Left ventricle myocardium inferior (tissue), 1 donor: ENCODE measurements at regions not wholly inside any gene's neighbourhood (a gene's known extent, or its start where the extent isn't known, plus 50 kb on each side); places are given as distances from the start of the nearest gene placed in this dataset.

Source experiments
- DNase-seq: peaks from one replicate; pipeline ENCODE4 v3.0.0-alpha.2; 2020
- H3K27ac ChIP-seq: fragments of 200-600 bp; replicated peaks from 2 replicates; pipeline ENCODE4 v1.8.0; 2021
- H3K27me3 ChIP-seq: fragments of 200-600 bp; 2 replicates; pipeline ENCODE4 v1.8.0; 2021; ENCODE audit warnings: low read depth
- H3K36me3 ChIP-seq: fragments of 200-600 bp; 2 replicates; pipeline ENCODE4 v1.8.0; 2021
- H3K4me1 ChIP-seq: fragments of 200-600 bp; 2 replicates; pipeline ENCODE4 v1.8.0; 2021
- H3K4me3 ChIP-seq: fragments of 200-600 bp; 2 replicates; pipeline ENCODE4 v1.8.0; 2021; ENCODE audit warnings: mild to moderate bottlenecking, moderate library complexity
- H3K9me3 ChIP-seq: fragments of 200-600 bp; replicated peaks from 2 replicates; pipeline ENCODE4 v1.8.0; 2021
- CTCF ChIP-seq: fragments of 200-600 bp; IDR thresholded peaks from 2 replicates; pipeline ENCODE4 v1.8.0; 2021; ENCODE audit warnings: antibody characterized with exemption, mild to moderate bottlenecking, borderline replicate concordance
- intact Hi-C: fragments of 100-400 bp; cut with micrococcal nuclease; formaldehyde crosslinking; loops from one replicate; pipeline ENCODE4 v1.11.0; 2022
- donor health status: DM: no; HTN: yes; CAD: no; lungs with severe emphysema.

- no peak overlapping the region for H3K4me3 ChIP-seq
- H3K27ac ChIP-seq: no peak overlapping the region
- intact Hi-C loops: no loop called here
- no peaks in the 10 kb centered on the region for H3K4me1 ChIP-seq
- peaks cover 35% of the 10 kb centered on the region for H3K27me3 ChIP-seq
- no peaks in the 10 kb centered on the region for H3K36me3 ChIP-seq
- no peak for TF ChIP-seq CTCF
- no peak for DNase-seq
- H3K9me3 ChIP-seq: no peaks in the 10 kb centered on the region
Measured at GRCh38 chr10:117449636-117450035, 74.4 kb upstream of the PDZD8 start.

GRCh38 chr10:117448802-117449201 is 73.6 kb upstream of the PDZD8 start:
- DNase-seq: no peak
- intact Hi-C loops: no loop called here
- Histone ChIP-seq H3K27me3 (peaks cover 31% of the 10 kb centered on the region), H3K4me1 (no peaks in the 10 kb centered on the region), H3K27ac (no peak overlapping the region), H3K36me3 (no peaks in the 10 kb centered on the region), H3K4me3 (no peak overlapping the region), H3K9me3 (no peaks in the 10 kb centered on the region)
- TF ChIP-seq CTCF: no peak

GRCh38 chr10:117445992-117446391 is 70.8 kb upstream of the PDZD8 start:
- TF ChIP-seq CTCF: no peak
- H3K9me3 ChIP-seq: no peaks in the 10 kb centered on the region
- H3K27me3 ChIP-seq: peaks cover 33% of the 10 kb centered on the region
- intact Hi-C loops: no loop called here
- DNase-seq: no peak
- no peaks in the 10 kb centered on the region for H3K36me3 ChIP-seq
- H3K4me1 ChIP-seq: peaks cover 7% of the 10 kb centered on the region
- no peak overlapping the region for H3K4me3 ChIP-seq
- H3K27ac ChIP-seq: no peak overlapping the region

GRCh38 chr10:117444497-117445040 is 69.3 kb upstream of the PDZD8 start:
- intact Hi-C loops: no loop called here

GRCh38 chr10:117443686-117444041 is 68.4 kb upstream of the PDZD8 start:
- Histone ChIP-seq H3K27me3 (peaks cover 44% of the 10 kb centered on the region), H3K36me3 (no peaks in the 10 kb centered on the region), H3K4me1 (peaks cover 7% of the 10 kb centered on the region), H3K4me3 (no peak overlapping the region), H3K9me3 (no peaks in the 10 kb centered on the region), H3K27ac (no peak overlapping the region)
- TF ChIP-seq CTCF: no peak
- DNase-seq: no peak
- intact Hi-C loops: no loop called here

More at GRCh38 chr10:117444497-117445040, 69.3 kb upstream of the PDZD8 start:
- DNase-seq: no peak
- no peak overlapping the region for H3K27ac ChIP-seq
- peaks cover 7% of the 10 kb centered on the region for H3K4me1 ChIP-seq
- H3K36me3 ChIP-seq: no peaks in the 10 kb centered on the region
- H3K9me3 ChIP-seq: no peaks in the 10 kb centered on the region
- peaks cover 44% of the 10 kb centered on the region for H3K27me3 ChIP-seq
- no peak for TF ChIP-seq CTCF
- no peak overlapping the region for H3K4me3 ChIP-seq
